ENCODE measurements at regions not wholly inside any gene's neighbourhood (a gene's known extent, or its start where the extent isn't known, plus 50 kb on each side); places are given as distances from the start of the nearest gene placed in this dataset.

DNA sequence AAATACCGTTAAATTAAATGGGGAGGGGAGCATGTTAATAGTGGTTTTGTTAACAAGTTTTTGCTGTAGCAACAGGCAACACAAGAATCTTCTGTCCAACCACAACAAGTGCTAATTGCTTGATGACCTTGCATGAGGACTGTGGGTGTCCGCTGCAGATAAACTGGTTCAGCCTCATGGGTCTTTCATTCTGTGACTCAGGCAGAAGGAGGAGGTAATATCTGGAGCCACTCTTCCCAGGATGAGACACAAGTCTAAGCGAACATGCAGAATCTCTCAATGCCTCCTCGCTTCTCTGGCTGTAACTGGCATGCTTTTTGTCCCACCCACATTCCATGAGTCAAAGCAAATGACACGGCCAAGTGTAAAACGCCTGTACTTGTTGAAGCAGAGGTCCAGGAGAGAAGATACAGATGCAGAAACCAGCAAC lies 56.6 kb upstream of the MYO16 start:
- Histone ChIP-seq H2AFZ (ENCODE audit: low read length) (no peak overlapping the region), H3K9me2 (ENCODE audit: low read depth, low read length) (no peaks in the 10 kb centered on the region), H3F3A (ENCODE audit: insufficient read depth, low read length) (no peaks in the 10 kb centered on the region), H3K36me3 (ENCODE audit: insufficient read depth, low read length) (no peaks in the 10 kb centered on the region), H3K4me2 (ENCODE audit: low read length) (no peak overlapping the region), H3K4me1 (ENCODE audit: insufficient read depth, low read length, severe bottlenecking) (no peaks in the 10 kb centered on the region), H3K27me3 (ENCODE audit: insufficient read depth, low read length) (no peaks in the 10 kb centered on the region), H3K79me2 (ENCODE audit: insufficient read depth, low read length) (no peaks in the 10 kb centered on the region), H4K20me1 (ENCODE audit: insufficient read depth, low read length) (no peaks in the 10 kb centered on the region), H3K9ac (ENCODE audit: low read length) (no peak overlapping the region), H3K27ac (ENCODE audit: low read depth, low read length, poor library complexity, severe bottlenecking) (no peak overlapping the region), H3K4me3 (ENCODE audit: low read depth, low read length, poor library complexity, severe bottlenecking) (no peak overlapping the region), H3K9me3 (ENCODE audit: low read length) (no peaks in the 10 kb centered on the region)
- no peak for TF ChIP-seq EZH2 (IDR thresholded peaks at IDR 0.05; ENCODE audit: borderline replicate concordance, low read length)
- TF ChIP-seq, protein P1, sequence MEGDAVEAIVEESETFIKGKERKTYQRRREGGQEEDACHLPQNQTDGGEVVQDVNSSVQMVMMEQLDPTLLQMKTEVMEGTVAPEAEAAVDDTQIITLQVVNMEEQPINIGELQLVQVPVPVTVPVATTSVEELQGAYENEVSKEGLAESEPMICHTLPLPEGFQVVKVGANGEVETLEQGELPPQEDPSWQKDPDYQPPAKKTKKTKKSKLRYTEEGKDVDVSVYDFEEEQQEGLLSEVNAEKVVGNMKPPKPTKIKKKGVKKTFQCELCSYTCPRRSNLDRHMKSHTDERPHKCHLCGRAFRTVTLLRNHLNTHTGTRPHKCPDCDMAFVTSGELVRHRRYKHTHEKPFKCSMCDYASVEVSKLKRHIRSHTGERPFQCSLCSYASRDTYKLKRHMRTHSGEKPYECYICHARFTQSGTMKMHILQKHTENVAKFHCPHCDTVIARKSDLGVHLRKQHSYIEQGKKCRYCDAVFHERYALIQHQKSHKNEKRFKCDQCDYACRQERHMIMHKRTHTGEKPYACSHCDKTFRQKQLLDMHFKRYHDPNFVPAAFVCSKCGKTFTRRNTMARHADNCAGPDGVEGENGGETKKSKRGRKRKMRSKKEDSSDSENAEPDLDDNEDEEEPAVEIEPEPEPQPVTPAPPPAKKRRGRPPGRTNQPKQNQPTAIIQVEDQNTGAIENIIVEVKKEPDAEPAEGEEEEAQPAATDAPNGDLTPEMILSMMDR (IDR thresholded peaks at IDR 0.05; ENCODE audit: low read length) = no peak

DNA sequence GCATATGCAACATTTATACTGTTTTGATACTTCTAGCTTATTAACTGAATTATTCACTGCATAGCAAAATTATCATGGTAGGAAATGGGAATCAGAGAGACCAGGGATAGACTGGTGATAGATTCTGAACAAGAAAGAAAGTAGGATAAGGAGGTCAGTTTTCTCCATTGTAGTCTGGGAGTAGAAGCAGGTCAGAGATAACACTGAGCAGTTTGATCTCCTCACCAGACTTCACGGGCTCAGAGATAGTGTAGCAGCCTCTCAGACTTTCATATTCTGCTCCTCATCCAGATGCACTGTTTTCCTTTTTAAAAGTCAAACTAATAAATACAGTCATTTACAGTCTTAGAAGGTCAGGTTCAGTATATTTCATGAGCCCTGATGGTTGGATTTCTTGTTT lies 56.0 kb upstream of the MYO16 start:
- Histone ChIP-seq H3K9me2 (ENCODE audit: low read depth, low read length) (no peaks in the 10 kb centered on the region), H3K9ac (ENCODE audit: low read length) (no peak overlapping the region), H3K27me3 (ENCODE audit: insufficient read depth, low read length) (no peaks in the 10 kb centered on the region), H3K9me3 (ENCODE audit: low read length) (no peaks in the 10 kb centered on the region), H3K36me3 (ENCODE audit: insufficient read depth, low read length) (no peaks in the 10 kb centered on the region), H3K79me2 (ENCODE audit: insufficient read depth, low read length) (no peaks in the 10 kb centered on the region), H2AFZ (ENCODE audit: low read length) (no peak overlapping the region), H3K4me3 (ENCODE audit: low read depth, low read length, poor library complexity, severe bottlenecking) (no peak overlapping the region), H3K4me2 (ENCODE audit: low read length) (no peak overlapping the region), H3K4me1 (ENCODE audit: insufficient read depth, low read length, severe bottlenecking) (no peaks in the 10 kb centered on the region), H3K27ac (ENCODE audit: low read depth, low read length, poor library complexity, severe bottlenecking) (no peak overlapping the region), H4K20me1 (ENCODE audit: insufficient read depth, low read length) (no peaks in the 10 kb centered on the region), H3F3A (ENCODE audit: insufficient read depth, low read length) (no peaks in the 10 kb centered on the region)
- no peak for TF ChIP-seq EZH2 (IDR thresholded peaks at IDR 0.05; ENCODE audit: borderline replicate concordance, low read length)
- TF ChIP-seq, protein P1 (IDR thresholded peaks at IDR 0.05; ENCODE audit: low read length) = no peak

DNA sequence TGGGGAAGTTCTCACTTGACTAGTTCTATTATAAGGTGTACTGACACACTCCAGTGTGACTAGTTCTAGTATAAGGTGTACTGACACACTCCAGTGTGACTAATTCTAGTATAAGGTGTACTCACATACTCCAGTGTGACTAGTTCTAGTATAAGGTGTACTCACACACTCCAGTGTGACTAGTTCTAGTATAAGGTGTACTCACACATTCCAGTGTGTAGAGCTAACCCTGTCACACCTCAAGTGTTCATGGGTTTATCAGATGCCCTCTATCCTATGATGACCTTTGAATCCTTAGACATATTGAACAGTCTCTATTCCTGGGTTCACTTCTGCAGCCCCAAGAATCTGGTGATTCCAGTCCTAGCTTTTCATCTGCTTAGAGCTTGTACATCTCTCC lies 54.6 kb upstream of the MYO16 start:
- Histone ChIP-seq H3K4me3 (ENCODE audit: low read depth, low read length, poor library complexity, severe bottlenecking) (no peak overlapping the region), H3K4me1 (ENCODE audit: insufficient read depth, low read length, severe bottlenecking) (no peaks in the 10 kb centered on the region), H3K27me3 (ENCODE audit: insufficient read depth, low read length) (no peaks in the 10 kb centered on the region), H3K79me2 (ENCODE audit: insufficient read depth, low read length) (no peaks in the 10 kb centered on the region), H3K9ac (ENCODE audit: low read length) (no peak overlapping the region), H3K9me3 (ENCODE audit: low read length) (no peaks in the 10 kb centered on the region), H3K36me3 (ENCODE audit: insufficient read depth, low read length) (no peaks in the 10 kb centered on the region), H3K27ac (ENCODE audit: low read depth, low read length, poor library complexity, severe bottlenecking) (no peak overlapping the region), H2AFZ (ENCODE audit: low read length) (no peak overlapping the region), H4K20me1 (ENCODE audit: insufficient read depth, low read length) (no peaks in the 10 kb centered on the region), H3K9me2 (ENCODE audit: low read depth, low read length) (no peaks in the 10 kb centered on the region), H3F3A (ENCODE audit: insufficient read depth, low read length) (no peaks in the 10 kb centered on the region), H3K4me2 (ENCODE audit: low read length) (no peak overlapping the region)
- TF ChIP-seq, protein P1 (IDR thresholded peaks at IDR 0.05; ENCODE audit: low read length) = no peak
- TF ChIP-seq EZH2 (IDR thresholded peaks at IDR 0.05; ENCODE audit: borderline replicate concordance, low read length) = no peak

All from OCI-LY1 (cell line).